ENCODE measurements at regions not wholly inside any gene's neighbourhood (a gene's known extent, or its start where the extent isn't known, plus 50 kb on each side); places are given as distances from the start of the nearest gene placed in this dataset.

DNA sequence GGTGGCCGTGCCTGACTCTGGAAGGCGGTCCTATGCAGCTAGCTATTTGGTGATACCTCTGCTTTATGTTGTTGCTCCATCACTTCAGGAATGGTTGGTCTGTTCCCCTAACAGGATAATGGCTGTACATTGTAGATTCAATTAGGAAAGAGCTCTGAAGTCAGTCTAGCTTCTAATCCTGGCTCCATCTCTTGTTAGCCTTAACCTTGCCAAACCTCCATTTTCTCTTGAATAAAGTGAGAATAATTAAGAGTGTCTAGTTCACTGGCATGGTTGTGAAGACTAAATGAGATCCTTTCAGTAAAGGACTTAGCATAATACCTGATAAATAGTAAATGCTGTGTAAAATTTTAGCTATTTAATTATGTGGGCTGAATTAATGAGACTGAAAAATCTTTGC, 262.5 kb upstream of the ARHGAP20 start:
- no peak for DNase-seq

GRCh38 chr11:110973401-110973980, 261.3 kb upstream of the ARHGAP20 start:
- DNase-seq = no peak

- DNase-seq = peak; percentile 68 to 80
Measured at GRCh38 chr11:110972640-110973039, 260.4 kb upstream of the ARHGAP20 start.

DNA sequence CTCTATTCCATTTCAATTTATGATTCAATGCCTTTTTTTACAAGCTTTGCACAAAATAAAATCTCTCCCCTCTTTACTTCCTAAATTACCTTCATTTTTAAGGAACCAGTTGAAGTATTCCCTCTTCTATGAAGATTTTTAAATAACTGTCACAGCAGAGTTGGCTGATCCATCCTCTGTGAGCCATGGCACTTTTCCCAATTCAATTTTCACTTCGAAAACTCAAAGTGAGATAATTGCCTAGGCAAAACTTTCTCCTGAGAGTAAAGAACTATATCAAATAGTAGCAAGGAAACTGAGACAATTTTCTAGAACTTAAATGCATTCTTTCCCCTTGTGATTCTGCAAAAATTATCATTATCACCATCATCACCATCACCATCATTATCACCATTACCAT, 259.9 kb upstream of the ARHGAP20 start:
- no peak for DNase-seq

DNA sequence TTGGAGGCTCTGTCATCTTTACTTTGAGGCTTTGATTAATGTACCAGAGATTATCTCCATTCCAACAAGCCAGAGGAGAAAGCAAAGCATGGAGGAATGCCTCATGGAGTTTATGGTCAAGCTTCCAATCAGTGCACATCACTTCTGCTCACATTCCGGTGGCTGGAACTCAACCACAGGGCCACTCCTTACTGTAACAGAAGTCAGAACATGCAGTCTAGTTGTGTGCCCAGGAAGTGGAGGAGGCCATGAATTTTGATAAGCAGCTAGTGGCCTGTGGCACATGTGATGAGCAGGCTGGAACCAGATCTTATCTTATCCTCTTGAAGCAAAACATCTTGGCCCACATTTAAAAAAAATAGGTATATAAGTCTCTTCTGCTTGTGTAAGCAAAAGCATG, 258.9 kb upstream of the ARHGAP20 start:
- DNase-seq = no peak

- peak; percentile 75 to 88 for DNase-seq
Measured at GRCh38 chr11:110968348-110969062, 256.3 kb upstream of the ARHGAP20 start.

DNA sequence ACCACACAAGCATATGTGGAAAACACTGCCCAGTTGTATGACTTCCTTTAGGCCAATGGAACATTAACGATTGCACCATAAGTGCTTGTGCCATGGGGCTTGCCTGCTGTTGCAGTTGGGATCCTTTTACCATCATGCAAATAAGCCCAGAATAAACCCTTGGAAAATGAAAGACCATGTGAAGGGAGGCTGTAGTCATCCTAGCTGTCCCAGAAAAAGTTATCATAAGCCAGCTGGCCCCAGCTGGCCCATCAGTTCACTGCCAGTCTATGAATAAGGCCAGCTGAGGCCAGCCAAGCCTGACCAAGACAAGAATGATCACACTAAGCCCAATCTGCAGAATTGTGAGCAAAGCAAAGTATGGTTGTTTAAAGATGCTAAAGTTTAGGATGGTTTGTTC, 253.9 kb upstream of the ARHGAP20 start:
- DNase-seq = no peak

GRCh38 chr11:110962921-110963320, 250.7 kb upstream of the ARHGAP20 start:
- no peak for DNase-seq

- no peak for DNase-seq
Measured at GRCh38 chr11:110960167-110960566, 247.9 kb upstream of the ARHGAP20 start.

GRCh38 chr11:110958216-110958615, 246.0 kb upstream of the ARHGAP20 start:
- no peak for DNase-seq

DNA sequence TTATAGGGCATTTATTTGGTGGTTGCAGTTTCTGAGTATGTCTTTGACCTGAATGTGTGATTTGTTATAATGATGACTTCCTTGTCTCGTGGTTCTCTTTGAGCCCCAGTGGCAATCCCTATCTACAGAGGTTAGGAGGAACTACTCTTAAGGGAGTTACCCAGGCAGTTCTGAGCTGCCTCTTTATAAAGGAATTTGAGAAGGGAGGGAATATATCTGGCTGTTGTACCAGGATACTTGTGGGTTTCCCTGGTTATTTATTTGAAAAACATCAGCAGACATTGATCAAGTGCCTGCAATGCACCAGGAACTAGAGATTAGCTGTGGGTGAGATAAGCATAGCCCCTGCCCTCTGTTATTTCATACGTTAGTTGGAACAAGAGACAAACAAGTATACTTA, 243.5 kb upstream of the ARHGAP20 start:
- DNase-seq = no peak

- no peak for DNase-seq
Measured at GRCh38 chr11:110951950-110952503, 239.8 kb upstream of the ARHGAP20 start.

- no peak for DNase-seq
Measured at GRCh38 chr11:110951037-110951949, 239.1 kb upstream of the ARHGAP20 start.

GRCh38 chr11:110948112-110948511, 235.9 kb upstream of the ARHGAP20 start:
- DNase-seq = no peak

DNA sequence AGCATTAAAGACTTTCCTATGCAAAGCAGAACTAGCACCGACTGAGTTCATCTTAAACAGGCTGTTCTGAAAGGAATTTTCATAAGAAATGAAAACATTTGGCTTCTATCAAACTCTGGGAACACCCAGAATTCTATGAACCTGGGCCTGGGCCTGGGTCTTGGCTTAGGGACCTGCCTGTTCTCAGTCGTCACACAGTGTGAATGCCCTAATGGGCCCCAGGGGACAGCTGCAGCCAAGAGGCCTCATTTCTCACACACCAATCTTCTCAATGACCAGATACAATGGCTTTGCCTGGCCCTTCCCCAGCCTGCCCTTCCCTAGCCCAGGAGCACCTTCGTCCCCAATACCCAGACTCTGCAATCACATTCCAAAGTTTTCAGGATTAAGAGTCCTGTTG, 234.9 kb upstream of the ARHGAP20 start:
- DNase-seq = no peak

DNA sequence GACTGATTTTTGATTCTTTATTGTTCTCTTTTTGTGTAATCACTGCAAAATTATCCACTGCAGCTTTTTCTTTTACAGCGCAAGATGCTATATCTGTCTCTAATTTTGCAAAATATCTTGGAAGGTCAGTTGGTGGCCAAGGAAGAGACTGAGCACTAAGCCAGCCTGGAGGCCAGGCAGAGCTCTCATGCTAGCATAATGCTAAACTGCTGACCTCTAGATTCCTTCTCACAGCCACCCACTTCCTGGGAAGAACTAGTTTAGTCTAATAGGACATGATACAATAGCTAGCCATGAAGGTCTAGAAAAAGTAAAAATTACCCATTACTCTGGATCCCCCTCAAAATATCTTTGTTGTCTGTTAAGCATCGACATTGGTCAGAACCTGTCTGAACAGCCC, 227.2 kb upstream of the ARHGAP20 start:
- no peak for DNase-seq

- no peak for DNase-seq
Measured at GRCh38 chr11:110935018-110935640, 222.9 kb upstream of the ARHGAP20 start.

- no peak for DNase-seq
Measured at GRCh38 chr11:110929129-110929528, 216.9 kb upstream of the ARHGAP20 start.

DNA sequence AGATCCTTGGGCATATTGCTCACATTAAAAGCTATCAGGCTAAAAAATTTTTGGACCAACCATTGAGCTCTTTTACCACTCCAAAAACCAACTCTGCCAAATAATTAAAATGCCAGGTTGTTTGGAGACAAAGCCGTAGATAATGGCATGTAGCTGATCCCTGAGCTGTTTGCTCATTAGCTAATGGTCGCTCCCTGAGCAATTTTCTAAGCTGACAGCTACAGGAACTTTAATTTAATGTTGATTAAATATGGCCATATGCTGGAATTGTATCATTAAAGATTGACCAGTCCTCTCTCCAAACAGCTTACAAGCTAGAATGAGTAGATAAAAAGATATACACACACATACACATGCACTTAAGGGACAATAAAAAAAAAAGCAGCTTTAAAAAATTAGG, 216.2 kb upstream of the ARHGAP20 start:
- no peak for DNase-seq

- DNase-seq = no peak
Measured at GRCh38 chr11:110921742-110922521, 209.7 kb upstream of the ARHGAP20 start.

- no peak for DNase-seq
Measured at GRCh38 chr11:110919241-110919922, 207.1 kb upstream of the ARHGAP20 start.

DNA sequence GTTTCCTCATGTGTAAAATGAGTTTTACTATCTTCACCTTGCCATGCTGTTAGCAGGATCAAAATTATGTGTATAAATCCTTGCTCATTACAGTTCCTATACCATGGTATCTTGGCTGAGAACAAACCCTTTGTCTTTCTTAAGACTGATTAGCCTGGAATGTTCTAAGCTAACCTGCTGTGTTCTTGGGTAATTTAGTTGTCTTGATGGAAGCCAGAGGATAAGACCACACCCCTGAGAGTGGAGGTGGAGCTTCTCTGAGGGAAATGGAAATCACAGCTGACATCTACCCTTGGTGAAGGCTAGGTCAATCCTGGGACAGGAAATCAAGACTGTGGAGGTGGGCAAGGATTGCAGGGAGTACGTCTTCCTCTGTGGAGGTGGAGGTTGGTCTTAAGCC, 206.1 kb upstream of the ARHGAP20 start:
- no peak for DNase-seq

Measured in AML-193 (cell line).